ENCODE measurements at regions not wholly inside any gene's neighbourhood (a gene's known extent, or its start where the extent isn't known, plus 50 kb on each side); places are given as distances from the start of the nearest gene placed in this dataset.

GRCh38 chr10:78581133-78581694 lies 487.6 kb upstream of the ZMIZ1 start:
- Histone ChIP-seq H3K79me2 (ENCODE audit: insufficient read depth) (no peaks in the 10 kb centered on the region), H3K9ac (no peak overlapping the region), H3F3A (replicated peaks; ENCODE audit: insufficient read depth) (no peaks in the 10 kb centered on the region), H3K4me3 (ENCODE audit: low read depth in 2 of 2, low read length in 1 of 2) (no peak overlapping the region), H2AFZ (ENCODE audit: low read depth) (no peak overlapping the region), H3K4me2 (no peak overlapping the region), H3K27ac (ENCODE audit: low read depth in 2 of 2, low read length in 1 of 2) (no peak overlapping the region), H3K9me3 (no peaks in the 10 kb centered on the region), H4K20me1 (ENCODE audit: insufficient read depth) (no peaks in the 10 kb centered on the region), H3K4me1 (ENCODE audit: control insufficient read depth in 1 of 2, insufficient read depth in 2 of 2, low read depth in 1 of 2, low read length in 1 of 2) (peaks cover 0 to 41% of the 10 kb centered on the region in 2 experiments; a peak in 2 of 4 replicates), H3K27me3 (ENCODE audit: insufficient read depth) (no peaks in the 10 kb centered on the region), H3K36me3 (replicated peaks in 1 of 2; ENCODE audit: control insufficient read depth in 1 of 2, insufficient read depth in 2 of 2, low read length in 1 of 2) (no peaks in the 10 kb centered on the region), H3K9me2 (no peaks in the 10 kb centered on the region)
- ChIA-PET POLR2A (no interaction called here), CTCF (no interaction called here)
- 74% methylated on average over 4 of the region's 4 CpGs for WGBS (ENCODE audit: low lambda C conversion rate)
- TF ChIP-seq JUND (IDR thresholded peaks at IDR 0.05) = no peak
- no peak for TF ChIP-seq FOSL2 (IDR thresholded peaks at IDR 0.05; ENCODE audit: borderline replicate concordance, low read depth)
- TF ChIP-seq GABPA (IDR thresholded peaks at IDR 0.05; ENCODE audit: low read depth) = no peak
- no peak for TF ChIP-seq POLR2AphosphoS5 (IDR thresholded peaks at IDR 0.05; ENCODE audit: low read depth, low read length)
- no peak for TF ChIP-seq PBX3 (IDR thresholded peaks at IDR 0.05)
- no peak for TF ChIP-seq EZH2phosphoT487 (IDR thresholded peaks at IDR 0.05; ENCODE audit: borderline replicate concordance, low read depth)
- TF ChIP-seq TEAD4 (IDR thresholded peaks at IDR 0.05; ENCODE audit: borderline replicate concordance, insufficient read depth) = no peak
- DNase-seq = no peak

GRCh38 chr10:78582540-78582939 lies 486.2 kb upstream of the ZMIZ1 start:
- Histone ChIP-seq H4K20me1 (ENCODE audit: insufficient read depth) (no peaks in the 10 kb centered on the region), H3K9ac (no peak overlapping the region), H3K4me3 (ENCODE audit: low read depth in 2 of 2, low read length in 1 of 2) (no peak overlapping the region), H3K27ac (ENCODE audit: low read depth in 2 of 2, low read length in 1 of 2) (no peak overlapping the region; a peak in 1 of 4 replicates), H3K79me2 (ENCODE audit: insufficient read depth) (no peaks in the 10 kb centered on the region), H3K9me3 (no peaks in the 10 kb centered on the region), H3K27me3 (ENCODE audit: insufficient read depth) (no peaks in the 10 kb centered on the region), H3F3A (replicated peaks; ENCODE audit: insufficient read depth) (no peaks in the 10 kb centered on the region), H2AFZ (ENCODE audit: low read depth) (no peak overlapping the region), H3K9me2 (no peaks in the 10 kb centered on the region), H3K4me1 (ENCODE audit: control insufficient read depth in 1 of 2, insufficient read depth in 2 of 2, low read depth in 1 of 2, low read length in 1 of 2) (peaks cover 0 to 32% of the 10 kb centered on the region in 2 experiments; a peak in 2 of 4 replicates), H3K36me3 (replicated peaks in 1 of 2; ENCODE audit: control insufficient read depth in 1 of 2, insufficient read depth in 2 of 2, low read length in 1 of 2) (no peaks in the 10 kb centered on the region), H3K4me2 (no peak overlapping the region)
- DNase-seq = no peak
- TF ChIP-seq GATA2 (CRISPR knock-in tag; IDR thresholded peaks at IDR 0.05) = no peak
- TF ChIP-seq PBX3 (IDR thresholded peaks at IDR 0.05) = no peak
- ChIA-PET POLR2A (no interaction called here), CTCF (no interaction called here)

GRCh38 chr10:78584266-78584665 lies 484.5 kb upstream of the ZMIZ1 start:
- peaks cover 0 to 40% of the 10 kb centered on the region in 2 experiments; a peak in 3 of 4 replicates for H3K4me1 ChIP-seq (ENCODE audit: control insufficient read depth in 1 of 2, insufficient read depth in 2 of 2, low read depth in 1 of 2, low read length in 1 of 2)
- no peak overlapping the region for H2AFZ ChIP-seq (ENCODE audit: low read depth)
- peak overlapping the region in 1 of 2 experiments; percentile 48; a peak in 1 of 4 replicates for H3K27ac ChIP-seq (ENCODE audit: low read depth in 2 of 2, low read length in 1 of 2)
- ChIA-PET POLR2A (no interaction called here), CTCF (no interaction called here)
- no peaks in the 10 kb centered on the region for H3K36me3 ChIP-seq (replicated peaks in 1 of 2; ENCODE audit: control insufficient read depth in 1 of 2, insufficient read depth in 2 of 2, low read length in 1 of 2)
- no peak for DNase-seq
- H3K9ac ChIP-seq = no peak overlapping the region
- H4K20me1 ChIP-seq (ENCODE audit: insufficient read depth) = no peaks in the 10 kb centered on the region
- WGBS (ENCODE audit: low lambda C conversion rate) = 50% methylated on average over 1 of the region's 4 CpGs
- no peaks in the 10 kb centered on the region for H3K79me2 ChIP-seq (ENCODE audit: insufficient read depth)
- H3K9me3 ChIP-seq = no peaks in the 10 kb centered on the region
- H3F3A ChIP-seq (replicated peaks; ENCODE audit: insufficient read depth) = peaks cover 4% of the 10 kb centered on the region
- H3K27me3 ChIP-seq (ENCODE audit: insufficient read depth) = no peaks in the 10 kb centered on the region
- H3K4me2 ChIP-seq = no peak overlapping the region
- H3K4me3 ChIP-seq (ENCODE audit: low read depth in 2 of 2, low read length in 1 of 2) = no peak overlapping the region
- no peaks in the 10 kb centered on the region for H3K9me2 ChIP-seq
- TF ChIP-seq MXI1 (IDR thresholded peaks at IDR 0.05; ENCODE audit: low read depth, low read length) (no peak), RXRA (IDR thresholded peaks at IDR 0.05; ENCODE audit: borderline replicate concordance, low read depth) (no peak), RAD21 (IDR thresholded peaks at IDR 0.05; ENCODE audit: low read length) (no peak), FOXJ3 (CRISPR knock-in tag; IDR thresholded peaks at IDR 0.05) (no peak), EZH2phosphoT487 (IDR thresholded peaks at IDR 0.05; ENCODE audit: borderline replicate concordance, low read depth) (no peak), TCF12 (IDR thresholded peaks at IDR 0.05) (no peak), FOXM1 (IDR thresholded peaks at IDR 0.05; ENCODE audit: low read depth) (no peak), NRF1 (IDR thresholded peaks at IDR 0.05; ENCODE audit: low read depth, low read length) (no peak), ZBTB33 (IDR thresholded peaks at IDR 0.05; ENCODE audit: borderline replicate concordance, low read depth) (no peak), RCOR1 (IDR thresholded peaks at IDR 0.05; ENCODE audit: low read length) (no peak), FOSL2 (IDR thresholded peaks at IDR 0.05; ENCODE audit: borderline replicate concordance, low read depth) (no peak), CTCF (IDR thresholded peaks at IDR 0.05) (no peak)
